Right lobe of liver (tissue), 4 donors: ENCODE measurements at regions not wholly inside any gene's neighbourhood (a gene's known extent, or its start where the extent isn't known, plus 50 kb on each side); places are given as distances from the start of the nearest gene placed in this dataset.

ENCODE experiments used
- CTCF ChIP-seq, 4 donors: fragments of 200-600 bp in 3 of 4; fragments of 450-650 bp in 1 of 4; IDR thresholded peaks; one replicate each; pipeline versions ENCODE4 v1.5.1 to v1.8.0; 2016 to 2022; ENCODE audit warnings: antibody characterized with exemption in 4 of 4, mild to moderate bottlenecking in 2 of 4
- POLR2A ChIP-seq: fragments of 450-650 bp; IDR thresholded peaks from one replicate; pipeline ENCODE4 v1.6.1; 2017; ENCODE audit warnings: antibody characterized with exemption, mild to moderate bottlenecking
- donor health status: DM: no; HTN: no; CAD: no.
- donor health status: DM: no; HTN: no; CAD: no.
- donor health status: DM: no; HTN: yes; CAD: no.

- TF ChIP-seq CTCF (IDR thresholded peaks at IDR 0.05) (no peak), POLR2A (no peak)
These were observed 56.0 kb upstream of the JAG1 start for GRCh38 chr20:10729785-10730184.
